Activated CD8-positive, alpha-beta memory T cell treated with anti-CD3 and anti-CD28 coated beads, Interleukin-2, amount 50 U/mL, for 24 hours (primary cell): ENCODE measurements at regions not wholly inside any gene's neighbourhood (a gene's known extent, or its start where the extent isn't known, plus 50 kb on each side); places are given as distances from the start of the nearest gene placed in this dataset.
"Not testable (repeated sequence)": the region's sequence is repeated elsewhere in the genome, so short reads cannot be mapped to it uniquely, and the experiment has no call there.

Experiments
- DNase-seq: peaks from one replicate; pipeline ENCODE4 v3.0.0-alpha.2; 2020; ENCODE audit errors: extremely low read depth

- no peak for DNase-seq
Observed at GRCh38 chr14:98908050-98908449, 363.9 kb downstream of the BCL11B start.

DNA sequence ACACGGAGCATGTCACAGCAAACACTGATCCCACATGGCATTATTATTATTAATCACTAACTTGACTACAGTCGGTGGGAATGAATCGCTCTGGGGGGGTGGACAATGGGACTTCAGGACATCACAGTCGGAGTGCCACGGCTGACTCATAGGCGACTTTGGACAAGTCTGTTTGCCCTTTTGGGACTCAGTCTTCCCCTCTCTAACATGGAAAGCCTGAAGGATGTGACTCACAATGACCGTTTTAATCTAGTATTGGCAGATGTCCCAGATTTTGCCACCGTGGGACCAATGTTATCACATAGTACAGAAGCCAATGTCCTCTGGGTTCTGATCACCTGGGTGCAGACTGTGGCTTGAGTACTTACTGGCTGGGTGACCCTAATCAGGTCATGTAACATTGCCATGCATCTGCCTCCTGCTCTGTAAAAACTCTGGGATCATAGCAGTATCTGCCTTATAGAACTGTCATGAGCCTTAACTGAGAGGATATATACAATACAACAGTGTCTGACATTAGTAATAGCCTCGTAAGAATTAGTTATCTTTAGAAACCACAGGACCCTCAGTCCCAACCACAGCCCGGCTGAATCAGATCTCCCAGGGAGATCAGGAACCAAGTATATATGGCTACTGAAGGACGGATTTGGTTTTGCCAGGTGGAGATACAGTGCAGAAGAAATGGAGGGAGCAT, 362.6 kb downstream of the BCL11B start:
- DNase-seq: no peak

GRCh38 chr14:98910061-98910460, 361.9 kb downstream of the BCL11B start:
- no peak for DNase-seq

- DNase-seq: no peak
Observed at GRCh38 chr14:98912655-98913054, 359.3 kb downstream of the BCL11B start.

GRCh38 chr14:98913967-98914650, 357.9 kb downstream of the BCL11B start:
- DNase-seq: no peak

GRCh38 chr14:98914942-98915341, 357.1 kb downstream of the BCL11B start:
- DNase-seq: no peak

DNA sequence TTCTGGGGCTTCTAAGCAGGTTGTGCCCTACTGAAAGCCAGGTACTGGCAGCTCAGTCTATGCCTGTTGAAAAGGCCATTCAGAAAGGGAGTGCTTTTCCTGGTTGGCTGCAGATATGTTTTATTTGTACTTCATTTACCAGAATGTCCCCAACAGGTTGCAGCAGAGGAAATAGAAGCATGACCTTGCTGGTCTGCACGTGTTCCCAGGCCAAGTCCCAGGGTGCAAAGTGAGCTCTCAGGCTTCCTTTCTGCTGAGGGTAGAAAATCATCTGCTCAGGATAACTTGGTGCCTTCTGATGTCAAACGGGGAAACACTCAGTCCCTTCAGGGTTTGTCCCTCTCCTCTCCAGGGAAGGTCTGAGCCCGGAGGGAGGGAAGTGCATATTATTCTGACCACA, 356.4 kb downstream of the BCL11B start:
- no peak for DNase-seq

- DNase-seq: no peak
Observed at GRCh38 chr14:98916036-98916435, 356.0 kb downstream of the BCL11B start.

GRCh38 chr14:98916476-98916875, 355.5 kb downstream of the BCL11B start:
- DNase-seq: no peak

DNA sequence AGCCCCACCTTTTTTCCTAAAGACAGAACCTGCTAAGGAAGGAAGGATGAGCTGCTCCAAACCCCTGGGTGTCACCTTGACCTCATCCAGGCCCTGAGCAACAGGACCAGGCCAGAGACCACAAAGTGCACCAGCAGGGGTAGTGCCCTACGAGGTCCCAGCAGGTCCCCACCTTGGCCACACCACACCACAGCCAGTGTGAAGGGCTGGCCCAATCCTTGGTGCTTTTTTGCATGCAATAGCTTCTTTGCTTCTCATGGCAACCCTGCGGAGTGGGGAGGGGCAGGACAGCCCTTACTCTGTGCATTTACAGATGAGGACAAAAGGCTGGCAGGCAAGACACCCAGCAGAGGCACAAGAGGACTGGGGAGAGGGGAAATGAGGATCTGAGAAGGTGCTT, 352.6 kb downstream of the BCL11B start:
- DNase-seq: no peak

DNA sequence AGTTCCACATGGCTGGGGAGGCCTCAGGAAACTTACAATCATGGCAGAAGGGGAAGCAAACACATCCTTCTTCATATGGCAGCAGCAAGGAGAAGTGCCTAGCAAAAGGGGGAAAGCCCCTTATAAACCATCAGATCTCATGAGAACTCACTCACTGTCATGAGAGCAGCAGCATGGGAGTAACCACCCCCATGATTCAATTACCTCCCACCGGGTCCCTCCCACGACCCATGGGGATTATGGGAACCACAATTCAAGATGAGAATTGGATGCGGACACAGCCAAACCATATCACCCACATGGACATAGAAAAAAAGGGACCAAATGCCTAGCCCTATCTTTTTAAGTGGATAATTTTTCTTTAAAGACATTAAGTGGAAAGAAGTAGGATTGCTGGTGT, 350.7 kb downstream of the BCL11B start:
- DNase-seq: not testable (repeated sequence)

- DNase-seq: no peak
Observed at GRCh38 chr14:98923596-98923995, 348.4 kb downstream of the BCL11B start.

GRCh38 chr14:98924046-98924445, 348.0 kb downstream of the BCL11B start:
- no peak for DNase-seq

GRCh38 chr14:98925354-98926040, 346.5 kb downstream of the BCL11B start:
- DNase-seq: no peak

DNA sequence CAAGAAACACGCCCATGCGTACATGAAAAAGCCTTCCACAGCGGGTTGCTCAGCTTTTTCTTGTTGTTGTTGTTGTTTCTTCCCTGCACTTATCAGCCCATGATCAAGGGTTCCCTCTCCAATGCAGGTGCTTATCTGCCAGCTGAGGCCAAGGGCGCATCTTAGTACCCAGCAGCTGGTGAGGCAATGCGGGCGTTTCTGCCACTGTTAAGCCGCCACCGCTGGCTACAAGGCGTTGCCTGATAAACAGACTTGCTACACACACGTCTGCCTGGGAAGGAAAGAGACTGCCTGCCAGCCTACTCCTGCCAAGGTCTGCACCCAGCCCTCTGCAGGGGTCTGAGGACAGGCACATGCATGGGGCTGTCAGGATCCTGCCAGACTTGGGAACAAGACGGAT, 345.9 kb downstream of the BCL11B start:
- DNase-seq: no peak

- no peak for DNase-seq
Observed at GRCh38 chr14:98926801-98927200, 345.2 kb downstream of the BCL11B start.

- DNase-seq: no peak
Observed at GRCh38 chr14:98927986-98928385, 344.0 kb downstream of the BCL11B start.

- DNase-seq: no peak
Observed at GRCh38 chr14:98928418-98928817, 343.6 kb downstream of the BCL11B start.

DNA sequence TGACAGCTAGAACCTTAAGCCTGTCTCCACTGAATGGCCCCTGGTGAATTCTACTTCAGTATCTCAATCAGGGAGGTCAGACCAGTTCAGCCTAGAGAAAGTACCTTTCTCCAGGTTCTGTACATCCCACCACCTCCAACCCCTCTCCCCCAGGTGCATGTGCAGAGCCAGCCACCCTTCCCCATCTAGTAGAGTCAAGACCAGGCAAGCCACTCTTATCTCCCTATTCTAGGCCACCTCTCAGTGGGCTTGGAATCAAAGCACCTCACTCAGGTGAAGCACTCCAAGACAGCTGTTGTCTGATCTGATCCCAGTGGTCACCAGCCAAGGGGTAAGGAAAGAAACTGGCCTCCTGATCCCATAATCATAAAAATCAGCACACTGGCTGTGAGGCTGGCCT, 340.9 kb downstream of the BCL11B start:
- no peak for DNase-seq

- no peak for DNase-seq
Observed at GRCh38 chr14:98931911-98932310, 340.1 kb downstream of the BCL11B start.

GRCh38 chr14:98932431-98933325, 339.3 kb downstream of the BCL11B start:
- no peak for DNase-seq

GRCh38 chr14:98934569-98934968, 337.4 kb downstream of the BCL11B start:
- DNase-seq: not testable (repeated sequence)
